ENCODE measurements at regions not wholly inside any gene's neighbourhood (a gene's known extent, or its start where the extent isn't known, plus 50 kb on each side); places are given as distances from the start of the nearest gene placed in this dataset.

- TF ChIP-seq ZNF843 (tag by site-specific recombination; IDR thresholded peaks at IDR 0.05) = no peak
- TF ChIP-seq ZEB2 (tag by site-specific recombination; IDR thresholded peaks at IDR 0.05) = no peak
- no peak for TF ChIP-seq TRIM28 (IDR thresholded peaks at IDR 0.05; ENCODE audit: borderline replicate concordance, low read length)
Observed at GRCh38 chr18:10011061-10011460, 97.2 kb downstream of the VAPA start (continued).

GRCh38 chr18:10011751-10012150 lies 97.9 kb downstream of the VAPA start:
- CTCF ChIA-PET = no interaction called here
- Histone ChIP-seq H3K9me3 (ENCODE audit: control insufficient read depth, insufficient read depth, low read depth, low read length) (no peaks in the 10 kb centered on the region), H3K27ac (ENCODE audit: extremely low read depth, low read depth, low read length) (no peak overlapping the region), H3K4me1 (ENCODE audit: control insufficient read depth, insufficient read depth, low read length) (no peaks in the 10 kb centered on the region), H3K36me3 (ENCODE audit: control insufficient read depth in 2 of 2, insufficient read depth in 1 of 2, low read length in 2 of 2) (no peaks in the 10 kb centered on the region), H3K4me3 (ENCODE audit: low read depth, low read length) (no peak overlapping the region)
- TF ChIP-seq ZNF677 (tag by site-specific recombination; IDR thresholded peaks at IDR 0.05) (no peak), REPIN1 (tag by site-specific recombination; IDR thresholded peaks at IDR 0.05; ENCODE audit: low read depth) (no peak), SCRT1 (tag by site-specific recombination; IDR thresholded peaks at IDR 0.05; ENCODE audit: borderline replicate concordance) (no peak), ZFHX2 (tag by site-specific recombination; conservative IDR thresholded peaks at IDR 0.05) (no peak), ZNF843 (tag by site-specific recombination; IDR thresholded peaks at IDR 0.05) (no peak), ZNF292 (tag by site-specific recombination; IDR thresholded peaks at IDR 0.05; ENCODE audit: borderline replicate concordance, low read depth) (no peak), ZFP41 (tag by site-specific recombination; IDR thresholded peaks at IDR 0.05; ENCODE audit: borderline replicate concordance) (no peak), FEZF1 (tag by site-specific recombination; IDR thresholded peaks at IDR 0.05) (no peak), HOXC10 (CRISPR knock-in tag; IDR thresholded peaks at IDR 0.05) (no peak), ZNF23 (tag by site-specific recombination; IDR thresholded peaks at IDR 0.05; ENCODE audit: borderline replicate concordance) (no peak), SP2 (tag by site-specific recombination; IDR thresholded peaks at IDR 0.05) (no peak), ZNF404 (tag by site-specific recombination; IDR thresholded peaks at IDR 0.05) (no peak), MZF1 (tag by site-specific recombination; IDR thresholded peaks at IDR 0.05; ENCODE audit: borderline replicate concordance) (no peak), ZNF202 (tag by site-specific recombination; IDR thresholded peaks at IDR 0.05; ENCODE audit: borderline replicate concordance) (no peak), ZNF350 (tag by site-specific recombination; IDR thresholded peaks at IDR 0.05) (no peak), ZNF518A (tag by site-specific recombination; conservative IDR thresholded peaks at IDR 0.05; ENCODE audit: low read depth) (no peak)
- POLR2A ChIA-PET = no interaction called here

- ChIA-PET CTCF (interaction anchor here (0.6 to 1.4 kb wide), 4 partner anchors 14 to 724 kb away, joined by 3 to 5 read pairs (median 3); no protein-coding TSS in a partner anchor), POLR2A (no interaction called here)
- no peak overlapping the region for H3K4me3 ChIP-seq (ENCODE audit: low read depth, low read length)
- no peak overlapping the region for H3K27ac ChIP-seq (ENCODE audit: extremely low read depth, low read depth, low read length)
- no peaks in the 10 kb centered on the region for H3K4me1 ChIP-seq (ENCODE audit: control insufficient read depth, insufficient read depth, low read length)
- no peaks in the 10 kb centered on the region for H3K9me3 ChIP-seq (ENCODE audit: control insufficient read depth, insufficient read depth, low read depth, low read length)
- H3K36me3 ChIP-seq (ENCODE audit: control insufficient read depth in 2 of 2, insufficient read depth in 1 of 2, low read length in 2 of 2) = no peaks in the 10 kb centered on the region
- TF ChIP-seq HOXC10 (CRISPR knock-in tag; IDR thresholded peaks at IDR 0.05) = no peak
- TF ChIP-seq KLF17 (tag by site-specific recombination; IDR thresholded peaks at IDR 0.05) = no peak
- TF ChIP-seq YY1 (tag by site-specific recombination; IDR thresholded peaks at IDR 0.05) = no peak
- TF ChIP-seq KLF8 (tag by site-specific recombination; IDR thresholded peaks at IDR 0.05) = no peak
- no peak for TF ChIP-seq ZNF768 (tag by site-specific recombination; IDR thresholded peaks at IDR 0.05)
- no peak for TF ChIP-seq ZBTB20 (tag by site-specific recombination; IDR thresholded peaks at IDR 0.05)
- TF ChIP-seq ZSCAN18 (tag by site-specific recombination; IDR thresholded peaks at IDR 0.05) = no peak
- no peak for TF ChIP-seq ZNF133 (tag by site-specific recombination; IDR thresholded peaks at IDR 0.05)
- no peak for TF ChIP-seq ZNF311 (tag by site-specific recombination; IDR thresholded peaks at IDR 0.05; ENCODE audit: borderline replicate concordance)
- TF ChIP-seq ZBTB1 (tag by site-specific recombination; IDR thresholded peaks at IDR 0.05) = no peak
- no peak for TF ChIP-seq PRDM1 (tag by site-specific recombination; IDR thresholded peaks at IDR 0.05)
Observed at GRCh38 chr18:10012526-10012925, 98.7 kb downstream of the VAPA start.
